K562 (cell line): ENCODE measurements at regions not wholly inside any gene's neighbourhood (a gene's known extent, or its start where the extent isn't known, plus 50 kb on each side); places are given as distances from the start of the nearest gene placed in this dataset.

Experiments used
- CC2D1A ChIP-seq: fragments of 450-650 bp; IDR thresholded peaks from 2 replicates; pipeline ENCODE4 v1.6.1; 2017; ENCODE audit warnings: mild to moderate bottlenecking
- CHD1 ChIP-seq: fragments of 200-600 bp; sonication (generic); IDR thresholded peaks from one replicate; pipeline ENCODE4 v1.6.1; 2012; ENCODE audit warnings: mild to moderate bottlenecking, moderate library complexity, low read length, inconsistent platforms
- EZH2 ChIP-seq: IDR thresholded peaks from 2 replicates; pipeline ENCODE4 v1.6.1; 2012; ENCODE audit warnings: low read depth, mild to moderate bottlenecking, inconsistent platforms, low read length, borderline replicate concordance
- GTF2F1 ChIP-seq: IDR thresholded peaks from 2 replicates; pipeline ENCODE4 v1.6.1; 2011; ENCODE audit warnings: low read depth, low read length, improper control_type of control experiment
- KLF13 ChIP-seq: fragments of 450-650 bp; IDR thresholded peaks from 2 replicates; pipeline ENCODE4 v1.6.1; 2016; ENCODE audit warnings: missing genetic modification characterization, low read depth, mild to moderate bottlenecking, missing compliant biosample characterization, moderate library complexity, borderline replicate concordance
- MYBL2 ChIP-seq, 2 experiments: fragments of 450-650 bp in 1 of 2; sonication (generic) in 1 of 2; formaldehyde crosslinking in 1 of 2; IDR thresholded peaks; 2 replicates each; pipeline versions ENCODE4 v1.6.1 to v1.8.1; 2017 to 2022; ENCODE audit warnings: borderline replicate concordance in 1 of 2, inconsistent platforms in 1 of 2, low read depth in 1 of 2, mild to moderate bottlenecking in 1 of 2, missing genetic modification reagents in 1 of 2, moderate library complexity in 1 of 2
- NBN ChIP-seq: fragments of 450-650 bp; IDR thresholded peaks from 2 replicates; pipeline ENCODE4 v1.6.1; 2016; ENCODE audit warnings: low read depth, mild to moderate bottlenecking
- NCOR1 ChIP-seq: fragments of 450-650 bp; IDR thresholded peaks from 2 replicates; pipeline ENCODE4 v1.6.1; 2016; ENCODE audit warnings: mild to moderate bottlenecking, moderate library complexity
- NFE2 ChIP-seq: IDR thresholded peaks from 2 replicates; pipeline ENCODE4 v1.6.1; 2014; ENCODE audit warnings: antibody characterized with exemption, low read depth
- NRF1 ChIP-seq, 2 experiments: fragments of 450-650 bp; IDR thresholded peaks in 1 of 2; conservative IDR thresholded peaks in 1 of 2; 2 replicates each; pipeline ENCODE4 v1.6.1; 2014; ENCODE audit warnings: mild to moderate bottlenecking in 2 of 2
- PML ChIP-seq: IDR thresholded peaks from 2 replicates; pipeline ENCODE4 v1.6.1; 2012; ENCODE audit warnings: low read length, inconsistent platforms
- POLR2A ChIP-seq: fragments of 450-650 bp; conservative IDR thresholded peaks from 2 replicates; pipeline ENCODE4 v1.6.1; 2016
- STAT5A ChIP-seq: IDR thresholded peaks from 2 replicates; pipeline ENCODE4 v1.6.1; 2012; ENCODE audit warnings: low read length, inconsistent platforms, borderline replicate concordance
- XRCC3 ChIP-seq: fragments of 450-650 bp; IDR thresholded peaks from 2 replicates; pipeline ENCODE4 v1.6.1; 2017; ENCODE audit warnings: mild to moderate bottlenecking, moderate library complexity
- XRCC5 ChIP-seq: fragments of 200-400 bp; formaldehyde crosslinking; IDR thresholded peaks from 2 replicates; pipeline ENCODE4 v1.6.1; 2017; ENCODE audit warnings: low read depth, mild to moderate bottlenecking, low read length
- ZNF140 ChIP-seq: fragments of 250-450 bp; sonication (Bioruptor Pico); IDR thresholded peaks from 2 replicates; pipeline ENCODE4 v1.8.0; 2021; ENCODE audit warnings: moderate library complexity, mild to moderate bottlenecking, inconsistent platforms
- ZNF232 ChIP-seq: sonication (generic); formaldehyde crosslinking; IDR thresholded peaks from 2 replicates; pipeline ENCODE4 v1.8.0; 2022; ENCODE audit warnings: mild to moderate bottlenecking, missing genetic modification reagents
- TF ChIP-seq, protein P1 (sequence below), 2 experiments: fragments of 450-650 bp in 1 of 2; sonication (generic) in 1 of 2; formaldehyde crosslinking in 1 of 2; IDR thresholded peaks; 2 replicates each; pipeline versions ENCODE4 v1.7.1 to v1.9.0; 2016 to 2022; ENCODE audit warnings: inconsistent platforms in 1 of 2, mild to moderate bottlenecking in 1 of 2, missing genetic modification reagents in 1 of 2
- TF ChIP-seq, protein P2 (sequence below): fragments of 250-450 bp; sonication (Bioruptor Pico); IDR thresholded peaks from 2 replicates; pipeline ENCODE4 v1.4.0; 2020; ENCODE audit warnings: mild to moderate bottlenecking

DNA sequence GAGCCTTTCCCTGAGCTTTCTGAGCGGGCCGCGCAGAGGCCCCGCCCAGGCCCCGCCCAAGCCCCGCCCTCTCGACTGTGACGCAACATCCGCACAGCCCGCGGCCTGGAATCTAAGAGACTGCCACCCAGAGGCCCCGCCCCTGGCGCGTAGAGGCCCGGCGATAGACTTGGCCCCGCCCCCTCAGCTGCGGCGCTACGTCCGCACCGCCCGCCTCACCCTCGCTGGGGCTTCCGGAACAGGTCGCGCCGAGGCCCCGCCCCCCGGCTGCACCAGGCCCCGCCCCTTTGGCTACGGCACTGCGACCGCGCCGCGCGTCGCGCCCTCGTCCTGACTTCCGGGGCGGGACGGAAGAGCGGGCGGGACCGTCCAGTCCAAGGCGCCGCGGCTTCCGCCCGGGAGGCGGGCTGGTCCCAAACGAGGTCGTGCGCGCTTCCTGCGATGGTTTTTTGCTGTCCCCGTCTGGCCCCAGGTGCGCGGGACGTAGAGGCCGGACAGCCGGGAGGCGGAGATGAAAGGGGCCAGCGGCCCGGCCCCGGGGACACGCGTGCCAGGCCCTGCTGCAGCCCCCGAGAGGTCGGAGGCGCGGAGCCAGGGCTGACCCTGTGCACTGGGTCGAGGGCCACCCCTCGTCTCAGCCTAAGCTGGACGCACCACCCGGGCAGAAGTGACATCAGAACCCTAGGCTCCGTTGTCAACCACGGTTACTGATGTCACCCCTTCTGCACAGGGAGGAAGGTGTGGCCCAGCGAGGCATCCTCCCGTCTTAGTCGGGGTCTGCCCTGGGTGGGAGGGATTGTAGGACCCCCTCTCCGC, 59.0 kb upstream of the WNT7B start (continued):
- TF ChIP-seq STAT5A (no peak), POLR2A (peak; percentile 85), KLF13 (tag) (no peak), GTF2F1 (no peak), ZNF232 (CRISPR knock-in tag) (no peak), ZNF140 (no peak), NFE2 (no peak), CHD1 (no peak), PML (0 out of 2 replicates have a peak, but pooled peaks have one; percentile 27), CC2D1A (no peak), NCOR1 (no peak), XRCC5 (no peak), MYBL2 (IDR thresholded peaks at IDR 0.05; ENCODE audit: low read depth) (no peak), MYBL2 (CRISPR knock-in tag; IDR thresholded peaks at IDR 0.05; ENCODE audit: borderline replicate concordance) (no peak), XRCC3 (no peak), EZH2 (no peak), NRF1 (conservative IDR thresholded peaks at IDR 0.05 in 1 of 2, IDR thresholded peaks at IDR 0.05 in 1 of 2) (peak; percentile 61 to 67), NBN (no peak)
- TF ChIP-seq, protein P1, sequence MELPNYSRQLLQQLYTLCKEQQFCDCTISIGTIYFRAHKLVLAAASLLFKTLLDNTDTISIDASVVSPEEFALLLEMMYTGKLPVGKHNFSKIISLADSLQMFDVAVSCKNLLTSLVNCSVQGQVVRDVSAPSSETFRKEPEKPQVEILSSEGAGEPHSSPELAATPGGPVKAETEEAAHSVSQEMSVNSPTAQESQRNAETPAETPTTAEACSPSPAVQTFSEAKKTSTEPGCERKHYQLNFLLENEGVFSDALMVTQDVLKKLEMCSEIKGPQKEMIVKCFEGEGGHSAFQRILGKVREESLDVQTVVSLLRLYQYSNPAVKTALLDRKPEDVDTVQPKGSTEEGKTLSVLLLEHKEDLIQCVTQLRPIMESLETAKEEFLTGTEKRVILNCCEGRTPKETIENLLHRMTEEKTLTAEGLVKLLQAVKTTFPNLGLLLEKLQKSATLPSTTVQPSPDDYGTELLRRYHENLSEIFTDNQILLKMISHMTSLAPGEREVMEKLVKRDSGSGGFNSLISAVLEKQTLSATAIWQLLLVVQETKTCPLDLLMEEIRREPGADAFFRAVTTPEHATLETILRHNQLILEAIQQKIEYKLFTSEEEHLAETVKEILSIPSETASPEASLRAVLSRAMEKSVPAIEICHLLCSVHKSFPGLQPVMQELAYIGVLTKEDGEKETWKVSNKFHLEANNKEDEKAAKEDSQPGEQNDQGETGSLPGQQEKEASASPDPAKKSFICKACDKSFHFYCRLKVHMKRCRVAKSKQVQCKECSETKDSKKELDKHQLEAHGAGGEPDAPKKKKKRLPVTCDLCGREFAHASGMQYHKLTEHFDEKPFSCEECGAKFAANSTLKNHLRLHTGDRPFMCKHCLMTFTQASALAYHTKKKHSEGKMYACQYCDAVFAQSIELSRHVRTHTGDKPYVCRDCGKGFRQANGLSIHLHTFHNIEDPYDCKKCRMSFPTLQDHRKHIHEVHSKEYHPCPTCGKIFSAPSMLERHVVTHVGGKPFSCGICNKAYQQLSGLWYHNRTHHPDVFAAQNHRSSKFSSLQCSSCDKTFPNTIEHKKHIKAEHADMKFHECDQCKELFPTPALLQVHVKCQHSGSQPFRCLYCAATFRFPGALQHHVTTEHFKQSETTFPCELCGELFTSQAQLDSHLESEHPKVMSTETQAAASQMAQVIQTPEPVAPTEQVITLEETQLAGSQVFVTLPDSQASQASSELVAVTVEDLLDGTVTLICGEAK (IDR thresholded peaks at IDR 0.05) = peak; percentile 95
- TF ChIP-seq, protein P1 (CRISPR knock-in tag; IDR thresholded peaks at IDR 0.05) = no peak
- TF ChIP-seq, protein P2, sequence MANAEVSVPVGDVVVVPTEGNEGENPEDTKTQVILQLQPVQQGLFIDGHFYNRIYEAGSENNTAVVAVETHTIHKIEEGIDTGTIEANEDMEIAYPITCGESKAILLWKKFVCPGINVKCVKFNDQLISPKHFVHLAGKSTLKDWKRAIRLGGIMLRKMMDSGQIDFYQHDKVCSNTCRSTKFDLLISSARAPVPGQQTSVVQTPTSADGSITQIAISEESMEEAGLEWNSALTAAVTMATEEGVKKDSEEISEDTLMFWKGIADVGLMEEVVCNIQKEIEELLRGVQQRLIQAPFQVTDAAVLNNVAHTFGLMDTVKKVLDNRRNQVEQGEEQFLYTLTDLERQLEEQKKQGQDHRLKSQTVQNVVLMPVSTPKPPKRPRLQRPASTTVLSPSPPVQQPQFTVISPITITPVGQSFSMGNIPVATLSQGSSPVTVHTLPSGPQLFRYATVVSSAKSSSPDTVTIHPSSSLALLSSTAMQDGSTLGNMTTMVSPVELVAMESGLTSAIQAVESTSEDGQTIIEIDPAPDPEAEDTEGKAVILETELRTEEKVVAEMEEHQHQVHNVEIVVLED (CRISPR knock-in tag) = peak; percentile 62
